Peyer's patch (tissue), 4 donors: ENCODE measurements at regions not wholly inside any gene's neighbourhood (a gene's known extent, or its start where the extent isn't known, plus 50 kb on each side); places are given as distances from the start of the nearest gene placed in this dataset.

Experiments used
- POLR2A ChIP-seq, 2 donors: fragments of 450-650 bp; IDR thresholded peaks; one replicate each; pipeline ENCODE4 v1.5.1; 2017; ENCODE audit warnings: antibody characterized with exemption in 2 of 2, mild to moderate bottlenecking in 2 of 2, moderate library complexity in 2 of 2
- TF ChIP-seq, protein P1 (sequence below), 6 experiments: fragments of 450-650 bp in 4 of 6; fragments of 200-600 bp in 2 of 6; sonication (generic) in 1 of 6; IDR thresholded peaks; one replicate each; pipeline ENCODE4 v1.5.1; 2017 to 2019; ENCODE audit warnings: antibody characterized with exemption in 6 of 6, mild to moderate bottlenecking in 3 of 6, moderate library complexity in 1 of 6

DNA sequence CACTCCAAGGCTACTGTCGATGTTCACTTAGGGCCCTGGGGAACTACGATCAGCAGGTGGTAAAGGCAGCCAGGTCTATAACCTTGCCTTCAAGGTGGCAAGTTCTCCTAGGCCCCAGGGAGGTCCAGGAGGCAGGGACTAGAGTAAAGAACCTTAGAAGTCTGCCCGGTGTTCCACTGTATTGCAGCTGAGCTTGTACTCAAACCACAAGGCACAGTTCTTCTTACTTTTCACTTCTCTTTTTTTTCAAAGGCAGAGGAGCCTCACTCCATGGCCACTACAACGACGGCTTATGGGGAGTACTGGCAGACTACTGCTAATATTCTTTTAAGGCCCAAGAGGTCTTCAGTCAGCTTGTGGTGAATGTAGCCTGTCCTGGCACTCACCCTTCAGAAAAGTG, 78.8 kb upstream of the GPR174 start:
- TF ChIP-seq, protein P1, sequence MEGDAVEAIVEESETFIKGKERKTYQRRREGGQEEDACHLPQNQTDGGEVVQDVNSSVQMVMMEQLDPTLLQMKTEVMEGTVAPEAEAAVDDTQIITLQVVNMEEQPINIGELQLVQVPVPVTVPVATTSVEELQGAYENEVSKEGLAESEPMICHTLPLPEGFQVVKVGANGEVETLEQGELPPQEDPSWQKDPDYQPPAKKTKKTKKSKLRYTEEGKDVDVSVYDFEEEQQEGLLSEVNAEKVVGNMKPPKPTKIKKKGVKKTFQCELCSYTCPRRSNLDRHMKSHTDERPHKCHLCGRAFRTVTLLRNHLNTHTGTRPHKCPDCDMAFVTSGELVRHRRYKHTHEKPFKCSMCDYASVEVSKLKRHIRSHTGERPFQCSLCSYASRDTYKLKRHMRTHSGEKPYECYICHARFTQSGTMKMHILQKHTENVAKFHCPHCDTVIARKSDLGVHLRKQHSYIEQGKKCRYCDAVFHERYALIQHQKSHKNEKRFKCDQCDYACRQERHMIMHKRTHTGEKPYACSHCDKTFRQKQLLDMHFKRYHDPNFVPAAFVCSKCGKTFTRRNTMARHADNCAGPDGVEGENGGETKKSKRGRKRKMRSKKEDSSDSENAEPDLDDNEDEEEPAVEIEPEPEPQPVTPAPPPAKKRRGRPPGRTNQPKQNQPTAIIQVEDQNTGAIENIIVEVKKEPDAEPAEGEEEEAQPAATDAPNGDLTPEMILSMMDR (IDR thresholded peaks at IDR 0.05) = no peak
- no peak for TF ChIP-seq POLR2A (IDR thresholded peaks at IDR 0.05)
